Testis (tissue), 2 donors: ENCODE measurements at regions not wholly inside any gene's neighbourhood (a gene's known extent, or its start where the extent isn't known, plus 50 kb on each side); places are given as distances from the start of the nearest gene placed in this dataset.

Experiments
- CTCF ChIP-seq, 3 experiments: fragments of 450-650 bp in 2 of 3; fragments of 200-600 bp in 1 of 3; sonication (generic) in 1 of 3; IDR thresholded peaks; one replicate each; pipeline ENCODE4 v1.5.1; 2016 to 2019; ENCODE audit warnings: antibody characterized with exemption in 3 of 3, mild to moderate bottlenecking in 2 of 3, moderate library complexity in 1 of 3
- POLR2A ChIP-seq: fragments of 450-650 bp; IDR thresholded peaks from one replicate; pipeline ENCODE4 v1.6.1; 2017; ENCODE audit warnings: antibody characterized with exemption, mild to moderate bottlenecking, moderate library complexity

GRCh38 chr10:128339753-128340152 lies 213.5 kb upstream of the MKI67 start:
- TF ChIP-seq CTCF (IDR thresholded peaks at IDR 0.05) (no peak), POLR2A (no peak)
